T-helper 1 cell treated with Interleukin-12 subunit alpha and Interleukin-12 subunit beta and Interleukin-4 antibody, amounts not matched to agents 30 ng/mL and 1 ng/mL, for 36 hours (primary cell): ENCODE measurements at regions not wholly inside any gene's neighbourhood (a gene's known extent, or its start where the extent isn't known, plus 50 kb on each side); places are given as distances from the start of the nearest gene placed in this dataset.

Experiments used
- intact Hi-C: fragments of 100-400 bp; cut with micrococcal nuclease; formaldehyde crosslinking; loops from one replicate; pipeline ENCODE4 v1.15.1; 2024

DNA sequence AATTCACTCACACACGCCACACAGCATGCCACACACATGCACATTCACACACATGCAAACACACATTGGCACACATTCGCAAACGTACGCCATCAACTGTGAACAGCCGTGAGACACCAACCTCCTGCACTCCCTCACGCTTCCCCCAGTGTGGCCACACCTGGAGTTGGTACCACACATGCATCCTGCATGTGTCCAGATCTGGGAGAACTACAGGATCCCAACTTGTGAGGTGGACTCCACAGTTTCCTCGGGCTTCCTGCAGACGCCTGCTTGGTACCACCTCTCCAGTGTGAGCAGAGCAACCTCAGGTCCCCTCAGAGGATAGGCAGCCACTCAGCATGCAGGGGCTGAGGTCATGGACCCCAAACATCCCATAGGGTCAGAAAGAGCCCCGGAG lies 239.0 kb downstream of the EIPR1 start:
- intact Hi-C loops = no loop called here

DNA sequence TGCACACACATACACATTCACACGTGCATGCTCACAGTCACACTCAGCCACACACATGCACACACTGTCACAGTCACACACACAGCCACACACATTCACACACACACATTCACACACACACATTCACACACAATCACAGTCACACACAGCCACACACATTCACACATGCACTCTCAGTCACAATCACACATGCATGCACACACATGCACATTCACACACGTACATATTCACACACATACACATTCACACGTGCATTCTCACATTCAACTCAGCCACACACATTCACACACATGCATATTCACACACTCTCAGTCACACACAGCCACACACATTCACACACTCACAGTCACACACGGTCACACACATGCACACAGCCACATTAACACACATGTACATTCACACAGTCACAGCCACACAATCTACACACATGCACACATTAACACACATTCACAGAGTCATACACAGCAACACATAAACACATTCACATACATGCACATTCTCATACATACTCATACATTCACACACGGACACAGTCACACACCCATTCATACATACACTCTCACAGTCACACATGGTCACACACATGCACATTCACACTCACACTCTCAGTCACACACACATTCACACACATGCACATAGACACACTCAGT lies 239.8 kb downstream of the EIPR1 start:
- intact Hi-C loops = no loop called here

GRCh38 chr2:3135676-3136075 lies 241.9 kb downstream of the EIPR1 start:
- intact Hi-C loops = no loop called here

DNA sequence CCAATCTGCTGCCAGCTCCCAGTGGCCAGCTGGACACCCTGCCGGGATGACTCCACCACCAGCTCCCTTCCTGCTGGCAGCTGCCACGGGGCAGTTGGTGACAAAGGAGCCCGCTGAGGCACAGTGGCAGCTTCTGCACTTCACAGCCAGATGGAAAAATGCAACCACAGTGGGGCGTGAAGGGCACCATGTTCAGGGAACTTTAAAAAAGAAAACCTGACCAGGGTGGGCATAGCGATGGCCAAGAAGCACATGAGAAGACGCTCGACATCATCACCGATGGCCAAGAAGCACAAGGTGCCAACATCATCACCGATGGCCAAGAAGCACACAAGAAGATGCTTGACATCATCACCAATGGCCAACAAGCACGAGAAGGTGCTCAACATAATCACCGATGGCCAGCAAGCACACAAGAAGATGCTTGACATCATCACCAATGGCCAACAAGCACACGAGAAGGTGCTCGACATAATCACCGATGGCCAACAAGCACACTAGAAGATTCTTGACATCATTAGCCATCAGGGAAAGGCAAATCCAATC lies 243.5 kb downstream of the EIPR1 start:
- intact Hi-C loops = no loop called here

DNA sequence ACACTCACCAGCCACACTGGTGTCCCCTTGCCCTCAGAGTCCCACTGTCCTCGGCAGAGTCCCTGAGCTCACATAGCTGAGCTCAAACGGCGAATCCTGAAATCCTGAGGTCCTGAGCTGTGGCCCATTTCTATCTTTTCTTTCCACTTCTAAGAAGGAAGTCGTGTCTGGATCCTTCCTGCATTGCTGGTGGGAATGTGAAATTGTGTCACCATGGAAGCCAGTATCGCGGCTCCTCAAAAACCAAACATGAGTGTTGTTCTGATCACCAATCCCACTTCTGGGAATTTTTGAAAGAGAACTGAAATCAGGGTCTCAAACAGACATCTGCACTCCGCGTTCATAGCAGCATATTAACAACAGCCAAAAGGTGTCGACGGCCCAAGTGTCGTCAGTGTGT lies 244.7 kb downstream of the EIPR1 start:
- intact Hi-C loops = no loop called here

GRCh38 chr2:3132466-3132865 lies 245.2 kb downstream of the EIPR1 start:
- intact Hi-C loops = no loop called here

GRCh38 chr2:3131636-3132326 lies 245.8 kb downstream of the EIPR1 start:
- intact Hi-C loops = no loop called here

DNA sequence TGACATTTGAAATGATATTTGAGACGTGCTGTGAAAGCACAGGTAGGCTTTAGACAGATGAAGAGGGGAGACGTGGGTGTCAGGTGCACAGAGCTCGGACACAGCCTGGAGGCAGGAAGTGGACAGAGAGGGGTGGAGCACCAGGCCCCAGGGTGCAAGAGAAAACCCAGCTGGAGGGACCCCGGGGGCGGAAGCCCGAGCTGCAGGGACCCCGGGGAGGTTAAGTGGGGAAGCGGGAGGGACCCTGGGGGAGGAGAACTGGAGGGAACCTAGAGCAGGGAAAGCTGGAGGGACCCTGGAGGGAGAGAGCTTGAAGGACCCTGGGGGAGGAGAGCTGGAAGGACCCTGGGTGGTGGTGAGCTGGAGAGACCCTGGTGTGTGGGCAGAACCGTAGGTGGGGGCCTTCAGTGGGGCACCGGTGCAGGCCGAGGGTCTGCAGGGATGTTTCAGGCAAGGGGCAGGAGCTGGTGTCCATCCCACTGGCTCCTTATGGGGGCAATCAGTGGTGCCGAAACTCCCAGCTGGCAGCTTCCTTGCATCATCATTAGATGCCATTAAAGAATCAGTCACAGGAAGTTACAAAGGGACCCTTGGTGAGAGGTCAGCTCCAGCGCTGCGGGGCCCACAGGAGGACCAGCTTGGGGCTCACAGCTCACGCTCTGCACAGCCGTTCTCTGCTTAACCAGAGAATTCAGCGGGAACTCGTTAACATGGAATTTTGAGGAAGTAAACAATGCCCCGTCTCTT lies 246.6 kb downstream of the EIPR1 start:
- intact Hi-C loops = no loop called here

GRCh38 chr2:3130444-3130843 lies 247.2 kb downstream of the EIPR1 start:
- intact Hi-C loops = no loop called here

GRCh38 chr2:3129867-3130266 lies 247.8 kb downstream of the EIPR1 start:
- intact Hi-C loops = no loop called here

GRCh38 chr2:3128786-3129185 lies 248.8 kb downstream of the EIPR1 start:
- intact Hi-C loops = no loop called here

DNA sequence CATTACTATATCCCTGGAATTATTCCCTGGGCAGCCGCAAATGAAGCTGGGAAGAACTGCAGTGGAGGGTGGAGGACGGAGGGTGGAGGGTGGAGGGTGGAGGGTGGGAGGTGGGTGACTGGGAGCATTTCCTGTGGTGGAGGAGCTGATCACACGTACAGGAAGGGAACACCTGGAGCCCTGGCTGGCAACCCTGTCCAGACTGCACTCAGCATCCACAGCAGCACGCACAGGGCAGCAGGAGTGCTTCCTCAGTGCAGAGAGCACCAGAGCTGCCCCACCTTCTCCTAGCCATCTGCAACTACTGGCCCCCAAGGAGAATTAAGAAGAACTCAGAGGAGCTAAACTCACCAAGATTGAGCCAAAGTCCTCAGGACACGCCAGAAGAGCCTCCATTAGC lies 249.9 kb downstream of the EIPR1 start:
- intact Hi-C loops = no loop called here

DNA sequence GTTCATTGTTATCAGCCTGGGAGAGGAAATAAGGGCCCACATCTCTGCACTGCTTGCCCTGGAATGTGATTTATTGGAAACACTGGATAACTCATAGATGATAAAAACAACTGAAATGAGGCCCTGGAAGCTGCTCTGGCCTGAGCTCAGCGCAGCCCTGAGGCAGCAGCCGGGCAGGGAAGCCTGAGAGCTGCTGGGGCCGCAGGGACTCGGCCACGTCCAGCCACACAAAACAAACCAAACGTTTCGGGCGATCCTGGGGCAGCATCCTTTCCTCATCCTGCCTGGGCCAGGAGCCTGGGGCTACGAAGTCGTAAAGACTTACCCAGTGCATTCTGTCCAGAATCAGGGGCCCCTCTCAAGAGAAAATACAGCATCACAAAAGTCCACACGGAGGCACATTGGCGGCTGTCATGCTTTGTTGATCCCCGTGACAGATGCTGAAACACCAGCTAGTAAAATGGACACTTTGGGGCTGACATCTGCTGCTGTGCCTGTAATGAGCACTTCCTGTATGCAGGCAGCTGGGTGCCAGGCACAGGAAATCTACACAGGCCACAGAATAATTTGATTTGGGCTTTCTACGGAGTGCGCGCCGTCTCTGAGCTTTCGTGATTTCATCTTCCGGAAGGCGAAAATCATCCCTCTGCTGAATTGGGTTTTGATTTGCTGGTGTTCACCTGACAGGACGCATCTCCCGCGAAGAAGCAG lies 250.6 kb downstream of the EIPR1 start:
- intact Hi-C loops = no loop called here

DNA sequence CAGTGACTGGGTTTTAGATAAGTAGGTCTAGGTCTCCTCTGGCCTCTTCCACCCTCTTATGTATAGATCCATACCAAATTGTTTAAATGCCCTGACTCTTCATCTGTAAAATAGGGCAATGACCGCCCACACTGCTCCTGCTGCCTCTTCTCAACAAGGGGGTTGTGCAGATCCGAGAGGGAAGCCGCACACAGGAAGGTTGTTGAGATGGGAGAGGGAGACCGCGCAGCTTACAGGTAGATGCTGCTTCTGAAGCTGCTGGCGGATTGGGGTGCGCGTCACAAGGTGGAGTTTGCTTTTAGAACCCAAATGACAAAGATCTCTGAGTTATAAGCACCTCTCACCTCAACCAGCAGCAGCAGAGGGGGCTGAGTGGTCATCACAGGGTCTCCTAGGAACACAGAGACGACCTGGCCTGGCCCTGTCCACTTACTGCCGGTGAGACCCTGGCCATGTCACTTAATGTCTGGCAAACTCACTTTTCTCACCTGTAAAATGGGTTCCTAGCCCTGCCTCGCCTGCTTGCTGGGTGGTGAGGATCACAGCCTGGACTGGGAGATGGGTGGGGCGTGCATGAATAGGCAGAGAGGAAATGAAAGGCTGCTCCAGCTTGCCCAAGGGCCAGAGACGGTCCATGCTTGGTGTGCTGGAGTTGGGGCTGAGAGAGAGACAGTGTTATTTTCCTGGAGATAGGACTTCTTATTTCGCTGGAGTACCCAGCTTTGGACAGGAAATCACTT lies 251.3 kb downstream of the EIPR1 start:
- intact Hi-C loops = no loop called here

DNA sequence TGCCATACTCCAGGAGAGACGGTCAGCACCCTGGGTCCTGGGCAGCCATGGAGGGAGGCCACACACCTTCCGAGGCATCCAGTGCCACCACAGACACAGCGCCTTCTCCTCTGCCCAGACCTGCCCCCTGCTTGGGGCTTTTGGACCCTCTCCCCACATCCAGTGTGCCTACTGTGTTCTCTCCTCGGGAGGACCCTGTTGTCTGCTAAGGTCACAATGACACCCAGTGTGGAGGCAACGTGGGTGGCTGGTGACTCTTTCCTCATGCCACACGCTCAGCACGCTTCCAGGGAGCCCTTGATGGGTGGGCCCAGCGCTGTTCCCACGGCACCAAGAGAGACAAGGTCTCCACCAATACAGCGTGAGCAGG lies 251.9 kb downstream of the EIPR1 start:
- intact Hi-C loops = no loop called here

DNA sequence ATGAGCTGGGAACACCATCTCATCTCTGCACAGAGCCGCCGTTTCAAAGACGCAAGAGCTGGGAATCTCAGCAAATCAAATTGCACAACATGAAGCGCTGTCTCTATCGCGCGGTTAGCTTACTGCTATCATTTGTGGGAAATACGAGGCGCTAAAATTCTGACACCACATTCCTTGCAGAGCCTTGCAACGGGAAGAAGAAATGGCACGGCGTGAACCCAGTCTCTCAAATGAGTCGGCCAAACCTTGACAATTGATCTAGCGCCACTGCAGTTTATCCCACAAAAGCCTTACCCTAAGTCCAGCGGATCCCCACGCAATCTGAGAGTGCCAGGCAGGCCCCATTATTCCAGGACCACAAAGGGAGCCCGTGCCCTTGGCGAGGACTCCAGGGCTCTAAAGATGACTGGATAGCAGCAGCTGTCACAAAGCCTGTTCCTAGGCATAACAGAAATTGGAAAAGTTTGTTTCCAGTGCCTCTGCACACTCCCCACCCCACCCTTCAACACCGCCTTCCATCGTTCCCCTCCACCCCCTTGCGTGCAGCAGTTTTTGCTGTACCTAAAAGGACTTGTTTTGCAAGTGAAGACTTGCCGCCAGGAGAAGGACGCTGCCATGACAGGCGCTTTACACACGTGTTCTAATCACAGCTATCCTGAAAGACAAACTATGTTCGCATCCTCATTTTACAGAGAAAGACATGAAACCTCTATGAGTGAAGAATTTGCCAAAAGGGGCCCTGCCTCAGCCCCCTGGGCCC lies 252.4 kb downstream of the EIPR1 start:
- intact Hi-C loops = no loop called here

GRCh38 chr2:3122525-3122924 lies 255.1 kb downstream of the EIPR1 start:
- intact Hi-C loops = no loop called here

DNA sequence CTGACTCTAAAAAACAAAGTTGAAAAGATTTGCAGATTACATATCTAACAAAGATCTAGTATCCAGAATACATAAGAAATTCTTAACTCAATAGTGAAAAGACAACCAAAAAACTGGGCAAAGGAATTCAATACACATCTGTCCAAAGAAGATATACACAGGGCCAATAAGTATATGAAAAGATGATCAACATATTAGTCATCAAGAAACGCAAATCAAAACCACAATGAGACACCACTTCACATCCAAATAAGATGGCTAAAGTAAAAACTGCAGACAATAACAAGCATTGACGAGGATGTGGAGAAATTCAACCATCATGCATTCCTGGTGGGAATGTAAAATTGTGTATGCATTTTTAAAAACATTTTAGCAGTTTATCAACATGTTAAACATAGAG lies 256.0 kb downstream of the EIPR1 start:
- intact Hi-C loops = no loop called here

GRCh38 chr2:3117650-3118216 lies 259.9 kb downstream of the EIPR1 start:
- intact Hi-C loops = no loop called here

- intact Hi-C loops = no loop called here
Observed at GRCh38 chr2:3116371-3116770, 261.2 kb downstream of the EIPR1 start.
